Smooth muscle cell (in vitro differentiated cells): ENCODE measurements at regions not wholly inside any gene's neighbourhood (a gene's known extent, or its start where the extent isn't known, plus 50 kb on each side); places are given as distances from the start of the nearest gene placed in this dataset.

ENCODE experiments used
- DNase-seq: peaks from one replicate; lab custom pipeline; 2025; ENCODE audit not compliant: unreplicated experiment; lab: John Stamatoyannopoulos, UW
- H2AFZ ChIP-seq: fragments of 200-600 bp; sonication (generic); 2 replicates; pipeline ENCODE4 v1.6.0; 2016; ENCODE audit warnings: antibody characterized with exemption, low read depth, mild to moderate bottlenecking
- H3F3A ChIP-seq: fragments of 200-600 bp; sonication (generic); 2 replicates; pipeline ENCODE4 v1.6.0; 2017; ENCODE audit warnings: antibody characterized with exemption, low read depth
- H3K27ac ChIP-seq: fragments of 200-600 bp; sonication (generic); 2 replicates; pipeline ENCODE4 v1.5.1; 2016; ENCODE audit warnings: low read depth, mild to moderate bottlenecking
- H3K27me3 ChIP-seq: fragments of 200-600 bp; sonication (generic); 2 replicates; pipeline ENCODE4 v1.6.1; 2016; ENCODE audit warnings: low read depth, mild to moderate bottlenecking
- H3K36me3 ChIP-seq: fragments of 200-600 bp; sonication (generic); 2 replicates; pipeline ENCODE4 v1.5.1; 2016; ENCODE audit warnings: low read depth
- H3K4me1 ChIP-seq: fragments of 200-600 bp; sonication (generic); 2 replicates; pipeline ENCODE4 v1.5.1; 2016; ENCODE audit warnings: low read depth
- H3K4me2 ChIP-seq: fragments of 200-600 bp; sonication (generic); 2 replicates; pipeline ENCODE4 v1.6.0; 2016; ENCODE audit warnings: mild to moderate bottlenecking
- H3K4me3 ChIP-seq: fragments of 200-600 bp; sonication (generic); 2 replicates; pipeline ENCODE4 v1.5.1; 2016; ENCODE audit warnings: mild to moderate bottlenecking
- H3K79me2 ChIP-seq: fragments of 200-600 bp; sonication (generic); 2 replicates; pipeline ENCODE4 v1.6.0; 2016; ENCODE audit warnings: low read depth, mild to moderate bottlenecking
- H3K9ac ChIP-seq: fragments of 200-600 bp; sonication (generic); 2 replicates; pipeline ENCODE4 v1.6.0; 2016; ENCODE audit warnings: low read depth
- H3K9me3 ChIP-seq: fragments of 200-600 bp; sonication (generic); replicated peaks from 2 replicates; pipeline ENCODE4 v1.5.1; 2016; ENCODE audit warnings: low read depth
- H4K20me1 ChIP-seq: fragments of 200-600 bp; sonication (generic); 2 replicates; pipeline ENCODE4 v1.6.0; 2016; ENCODE audit warnings: low read depth
- WGBS: methylation state at CpG from one replicate; pipeline ENCODE4 v1.1.7; 2016; ENCODE audit warnings: low lambda C conversion rate; 5-methylcytosine and 5-hydroxymethylcytosine counted together
- TF ChIP-seq, protein P1 (sequence below): fragments of 200-600 bp; sonication (generic); IDR thresholded peaks from 2 replicates; pipeline ENCODE4 v1.5.1; 2017; ENCODE audit warnings: borderline replicate concordance, mild to moderate bottlenecking, antibody characterized with exemption; ENCODE audit not compliant: insufficient read depth, poor library complexity, severe bottlenecking

GRCh38 chr7:118559207-118559606, 334.7 kb downstream of the ANKRD7 start:
- Histone ChIP-seq H3K4me1 (no peaks in the 10 kb centered on the region), H3K36me3 (no peaks in the 10 kb centered on the region), H3K9me3 (peaks cover 5% of the 10 kb centered on the region), H3F3A (no peaks in the 10 kb centered on the region), H3K9ac (no peak overlapping the region), H3K27ac (no peak overlapping the region), H4K20me1 (no peaks in the 10 kb centered on the region), H3K79me2 (no peaks in the 10 kb centered on the region), H3K27me3 (no peaks in the 10 kb centered on the region), H3K4me3 (no peak overlapping the region), H3K4me2 (no peak overlapping the region), H2AFZ (no peak overlapping the region)
- WGBS, result 93% methylated on average over 1 of the region's 1 CpG
- TF ChIP-seq, protein P1, sequence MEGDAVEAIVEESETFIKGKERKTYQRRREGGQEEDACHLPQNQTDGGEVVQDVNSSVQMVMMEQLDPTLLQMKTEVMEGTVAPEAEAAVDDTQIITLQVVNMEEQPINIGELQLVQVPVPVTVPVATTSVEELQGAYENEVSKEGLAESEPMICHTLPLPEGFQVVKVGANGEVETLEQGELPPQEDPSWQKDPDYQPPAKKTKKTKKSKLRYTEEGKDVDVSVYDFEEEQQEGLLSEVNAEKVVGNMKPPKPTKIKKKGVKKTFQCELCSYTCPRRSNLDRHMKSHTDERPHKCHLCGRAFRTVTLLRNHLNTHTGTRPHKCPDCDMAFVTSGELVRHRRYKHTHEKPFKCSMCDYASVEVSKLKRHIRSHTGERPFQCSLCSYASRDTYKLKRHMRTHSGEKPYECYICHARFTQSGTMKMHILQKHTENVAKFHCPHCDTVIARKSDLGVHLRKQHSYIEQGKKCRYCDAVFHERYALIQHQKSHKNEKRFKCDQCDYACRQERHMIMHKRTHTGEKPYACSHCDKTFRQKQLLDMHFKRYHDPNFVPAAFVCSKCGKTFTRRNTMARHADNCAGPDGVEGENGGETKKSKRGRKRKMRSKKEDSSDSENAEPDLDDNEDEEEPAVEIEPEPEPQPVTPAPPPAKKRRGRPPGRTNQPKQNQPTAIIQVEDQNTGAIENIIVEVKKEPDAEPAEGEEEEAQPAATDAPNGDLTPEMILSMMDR, result no peak
- DNase-seq, result no peak

GRCh38 chr7:118563311-118563710, 338.8 kb downstream of the ANKRD7 start:
- 92% methylated on average over 2 of the region's 2 CpGs for WGBS
- TF ChIP-seq, protein P1, result no peak

DNA sequence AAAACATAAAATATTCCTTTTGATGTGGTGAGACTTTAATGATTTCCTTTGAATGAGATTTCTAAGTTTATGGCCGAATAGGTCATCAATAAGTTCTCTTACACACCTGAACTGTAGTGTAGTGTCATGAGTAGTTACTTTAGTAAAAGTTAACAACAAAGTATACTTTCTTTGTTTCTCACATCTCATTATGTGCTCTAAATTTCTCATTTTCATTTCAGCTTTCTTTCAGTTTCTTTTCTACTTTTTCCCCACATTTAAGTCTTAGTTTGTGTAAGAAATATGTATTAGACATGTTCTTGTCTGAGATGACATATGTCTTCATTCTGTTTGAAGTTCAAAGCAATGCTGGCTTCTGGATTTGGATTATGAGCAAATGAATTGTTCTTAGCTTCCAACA, 348.1 kb downstream of the ANKRD7 start:
- 87% methylated on average over 1 of the region's 1 CpG for WGBS
- no peaks in the 10 kb centered on the region for H3K9me3 ChIP-seq
- no peaks in the 10 kb centered on the region for H3K27me3 ChIP-seq

More at GRCh38 chr7:118563311-118563710, 338.8 kb downstream of the ANKRD7 start:
- Histone ChIP-seq H3K27ac (no peak overlapping the region), H3F3A (no peaks in the 10 kb centered on the region), H3K4me1 (no peaks in the 10 kb centered on the region), H3K4me3 (no peak overlapping the region), H3K4me2 (no peak overlapping the region), H3K9ac (no peak overlapping the region), H3K27me3 (no peaks in the 10 kb centered on the region), H3K9me3 (peaks cover 5% of the 10 kb centered on the region), H2AFZ (no peak overlapping the region), H4K20me1 (no peaks in the 10 kb centered on the region), H3K79me2 (no peaks in the 10 kb centered on the region), H3K36me3 (no peaks in the 10 kb centered on the region)
- no peak for DNase-seq

GRCh38 chr7:118573085-118573484, 348.6 kb downstream of the ANKRD7 start:
- H3F3A ChIP-seq, result no peaks in the 10 kb centered on the region
- no peak overlapping the region for H3K9ac ChIP-seq
- no peak overlapping the region for H3K4me2 ChIP-seq
- H3K79me2 ChIP-seq, result no peaks in the 10 kb centered on the region
- H3K27me3 ChIP-seq, result no peaks in the 10 kb centered on the region
- 64% methylated on average over 5 of the region's 5 CpGs for WGBS
- TF ChIP-seq, protein P1, result no peak
- DNase-seq, result no peak
- H2AFZ ChIP-seq, result no peak overlapping the region
- H3K4me3 ChIP-seq, result no peak overlapping the region
- H3K9me3 ChIP-seq, result no peaks in the 10 kb centered on the region
- no peaks in the 10 kb centered on the region for H3K4me1 ChIP-seq
- H3K36me3 ChIP-seq, result no peaks in the 10 kb centered on the region
- no peak overlapping the region for H3K27ac ChIP-seq
- H4K20me1 ChIP-seq, result no peaks in the 10 kb centered on the region

More for the DNA sequence above, 348.1 kb downstream of the ANKRD7 start:
- TF ChIP-seq, protein P1, result no peak
- no peaks in the 10 kb centered on the region for H4K20me1 ChIP-seq
- H3K4me1 ChIP-seq, result no peaks in the 10 kb centered on the region
- DNase-seq, result no peak
- no peak overlapping the region for H2AFZ ChIP-seq
- no peaks in the 10 kb centered on the region for H3K36me3 ChIP-seq
- no peak overlapping the region for H3K4me2 ChIP-seq
- no peak overlapping the region for H3K4me3 ChIP-seq
- H3K79me2 ChIP-seq, result no peaks in the 10 kb centered on the region
- no peak overlapping the region for H3K27ac ChIP-seq
- H3F3A ChIP-seq, result no peaks in the 10 kb centered on the region
- H3K9ac ChIP-seq, result no peak overlapping the region
